ENCODE measurements at regions not wholly inside any gene's neighbourhood (a gene's known extent, or its start where the extent isn't known, plus 50 kb on each side); places are given as distances from the start of the nearest gene placed in this dataset.
"Not testable (repeated sequence)": the region's sequence is repeated elsewhere in the genome, so short reads cannot be mapped to it uniquely, and the experiment has no call there.

DNA sequence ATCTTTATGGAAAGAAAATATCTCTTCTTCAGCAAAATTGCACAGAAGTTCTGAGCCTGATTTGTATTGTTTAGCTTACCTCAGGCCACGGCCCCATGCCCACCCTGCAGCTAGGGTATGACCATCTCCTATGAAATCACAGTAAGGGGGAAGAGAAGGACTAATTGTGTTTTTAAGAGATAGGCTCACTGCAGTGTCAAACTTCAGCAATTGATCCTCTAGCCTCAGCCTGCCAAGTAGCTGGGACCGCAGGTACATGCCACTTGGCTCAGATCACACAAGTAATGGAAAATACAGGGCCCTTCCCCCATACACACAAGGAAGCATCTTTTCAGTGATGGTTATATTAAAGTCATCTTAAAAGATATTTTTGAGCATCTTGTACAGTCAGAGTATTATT lies 60.0 kb downstream of the DMAC1 start:
- DNase-seq (ENCODE audit: low spot score): no peak

GRCh38 chr9:7735311-7735710 lies 64.3 kb downstream of the DMAC1 start:
- no peak for DNase-seq (ENCODE audit: low spot score)

GRCh38 chr9:7730164-7730445 lies 69.5 kb downstream of the DMAC1 start:
- DNase-seq (ENCODE audit: low spot score): no peak

DNA sequence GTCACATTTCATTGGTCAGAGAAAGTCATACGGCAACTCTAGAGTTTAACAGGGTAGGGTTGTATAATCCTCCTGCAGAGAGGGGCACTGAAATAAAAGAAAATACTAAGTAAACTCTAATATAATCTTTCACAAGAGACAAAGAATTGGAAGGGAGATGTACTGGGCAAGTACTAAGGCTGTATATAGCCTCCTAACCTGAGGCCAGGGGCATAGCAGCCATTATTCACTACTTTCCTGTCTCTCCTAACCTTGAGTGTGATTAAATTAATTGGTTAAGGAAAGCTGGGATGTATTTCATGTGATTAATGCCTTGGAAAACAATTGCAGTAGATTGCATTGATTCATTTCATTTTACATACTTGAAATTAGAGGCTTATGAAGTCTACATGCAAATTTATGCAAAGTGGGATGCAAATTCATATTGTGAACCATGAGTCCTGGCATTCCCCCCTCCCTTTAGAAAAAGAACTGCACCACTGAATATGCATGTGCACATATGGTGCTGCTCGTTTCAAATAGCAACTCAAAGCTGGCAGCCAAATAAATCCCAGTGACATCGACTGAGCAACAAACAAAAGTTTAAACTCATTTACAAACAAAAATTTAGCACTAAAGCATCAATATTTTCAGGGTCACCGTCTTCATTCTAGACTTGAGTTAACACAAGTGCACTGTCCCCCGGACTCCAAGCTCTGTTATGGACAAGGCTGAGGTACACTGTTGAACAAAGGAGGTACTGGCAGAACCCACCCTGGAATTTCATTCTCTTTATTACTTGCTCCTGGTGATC lies 70.0 kb downstream of the DMAC1 start:
- DNase-seq (ENCODE audit: low spot score): no peak

DNA sequence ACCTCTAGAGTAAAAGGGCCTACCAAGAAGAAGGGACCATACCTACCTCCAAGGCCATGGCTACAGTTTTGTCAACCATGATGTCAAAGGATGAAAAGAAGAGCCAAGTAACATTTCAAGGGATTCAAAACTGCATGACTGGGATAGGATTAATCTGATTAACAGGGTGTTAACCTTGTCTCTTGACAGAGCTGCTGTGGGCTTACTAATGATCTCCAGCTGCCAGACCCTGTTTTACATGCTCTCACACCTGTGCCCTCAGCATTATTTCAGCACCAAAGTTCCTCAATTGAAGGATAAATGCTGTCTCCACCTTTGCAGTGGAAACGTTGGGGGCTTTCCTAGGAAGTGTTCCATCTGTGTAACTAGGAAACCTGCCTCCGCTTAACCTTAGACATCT lies 78.3 kb downstream of the DMAC1 start:
- DNase-seq (ENCODE audit: low spot score): no peak

DNA sequence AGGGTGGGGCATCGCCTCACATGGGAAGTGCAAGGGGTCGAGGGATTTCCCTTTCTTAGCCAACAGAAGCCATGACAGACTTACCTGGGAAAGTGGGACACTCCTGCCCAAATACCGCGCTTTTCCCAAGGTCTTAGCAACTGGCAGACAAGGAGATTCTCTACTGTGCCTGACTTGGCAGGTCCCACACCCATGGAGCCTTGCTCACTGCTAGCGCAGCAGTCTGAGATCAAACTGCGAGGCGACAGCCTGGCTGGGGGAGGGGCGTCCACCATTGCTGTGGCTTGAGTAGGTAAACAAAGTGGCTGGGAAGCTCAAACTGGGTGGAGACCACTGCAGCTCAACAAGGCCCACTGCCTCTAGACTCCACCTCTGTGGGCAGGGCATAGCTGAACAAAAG lies 86.5 kb downstream of the DMAC1 start:
- DNase-seq (ENCODE audit: low spot score): not testable (repeated sequence)

- DNase-seq (ENCODE audit: low spot score): no peak
These were observed 88.9 kb downstream of the DMAC1 start for GRCh38 chr9:7710686-7711085.

DNA sequence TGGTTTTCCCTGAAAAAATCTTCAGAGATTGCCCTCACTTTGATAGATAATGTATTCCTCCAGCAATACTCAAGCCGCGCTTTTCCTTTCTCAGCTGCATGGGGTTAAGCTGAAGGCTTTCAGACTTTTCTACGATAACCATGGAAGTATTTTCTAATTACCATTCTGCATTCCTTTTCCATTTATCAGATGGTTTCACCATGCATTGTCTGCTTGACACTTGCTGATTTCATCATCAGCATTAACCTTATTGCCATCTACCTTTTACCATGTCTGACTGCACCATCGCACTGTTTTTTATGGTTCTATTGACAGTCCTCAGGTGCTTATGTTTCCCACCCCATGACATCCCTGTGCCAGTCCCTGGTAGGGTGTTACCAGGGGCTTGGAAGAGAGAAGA lies 91.6 kb downstream of the DMAC1 start:
- no peak for DNase-seq (ENCODE audit: low spot score)

- no peak for DNase-seq (ENCODE audit: low spot score)
These were observed 95.0 kb downstream of the DMAC1 start for GRCh38 chr9:7704543-7704942.

DNA sequence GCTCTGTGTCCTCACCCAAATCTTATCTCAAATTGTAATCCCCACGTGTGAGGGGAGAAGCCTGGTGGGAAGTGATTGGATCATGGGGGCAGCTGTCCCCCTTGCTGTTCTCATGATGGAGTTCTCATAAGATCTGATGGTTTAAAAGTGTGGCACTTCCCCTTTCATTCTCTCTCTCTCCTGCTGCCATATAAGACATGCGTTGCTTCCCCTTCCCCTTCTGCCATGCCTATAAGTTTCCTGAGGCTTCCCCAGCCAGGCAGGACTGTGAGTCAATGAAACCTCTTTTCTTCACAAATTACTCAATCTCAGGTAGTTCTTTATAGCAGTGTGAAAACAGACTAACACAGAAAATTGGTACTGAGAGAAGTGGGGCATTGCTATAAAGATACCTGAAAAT lies 107.7 kb downstream of the DMAC1 start:
- no peak for DNase-seq (ENCODE audit: low spot score)

DNA sequence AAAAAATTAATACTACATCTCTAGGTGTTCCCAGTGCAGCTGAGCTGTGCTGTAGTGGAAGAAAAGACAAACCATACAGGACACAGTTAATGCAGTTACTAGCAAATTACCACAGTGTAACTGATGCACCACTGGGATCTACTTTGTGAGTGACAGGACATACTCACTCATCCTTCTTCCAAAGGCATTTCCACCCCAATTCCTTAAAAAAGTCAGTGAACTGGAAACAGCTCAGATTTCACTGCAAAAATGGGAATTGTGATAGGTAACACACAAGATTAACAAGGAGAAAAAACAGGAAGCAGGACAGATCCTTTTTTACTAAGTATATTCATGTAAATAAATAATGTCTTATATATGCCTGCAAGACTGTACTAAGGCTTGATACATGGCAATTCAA lies 109.6 kb downstream of the DMAC1 start:
- no peak for DNase-seq (ENCODE audit: low spot score)

DNA sequence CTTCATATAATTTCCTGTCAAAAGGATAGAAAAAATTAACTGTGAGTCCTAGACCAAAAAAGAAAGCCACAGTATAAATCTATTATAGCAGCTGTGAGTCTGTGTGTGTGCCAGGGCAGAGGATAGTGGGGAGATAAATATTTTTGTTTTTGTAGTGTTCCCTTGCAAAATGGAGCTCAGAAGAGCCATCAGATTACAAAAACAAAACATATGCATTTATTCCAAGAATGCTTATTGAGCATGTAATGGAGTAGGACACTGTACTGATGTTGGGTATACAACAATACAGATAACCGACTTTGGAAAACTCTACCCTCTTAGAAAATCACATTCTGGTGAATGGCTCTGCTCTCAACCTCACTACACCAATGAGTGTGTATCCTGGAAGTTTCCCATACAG lies 111.0 kb downstream of the DMAC1 start:
- no peak for DNase-seq (ENCODE audit: low spot score)

GRCh38 chr9:7676609-7677156 lies 122.9 kb downstream of the DMAC1 start:
- DNase-seq (ENCODE audit: low spot score): no peak

DNA sequence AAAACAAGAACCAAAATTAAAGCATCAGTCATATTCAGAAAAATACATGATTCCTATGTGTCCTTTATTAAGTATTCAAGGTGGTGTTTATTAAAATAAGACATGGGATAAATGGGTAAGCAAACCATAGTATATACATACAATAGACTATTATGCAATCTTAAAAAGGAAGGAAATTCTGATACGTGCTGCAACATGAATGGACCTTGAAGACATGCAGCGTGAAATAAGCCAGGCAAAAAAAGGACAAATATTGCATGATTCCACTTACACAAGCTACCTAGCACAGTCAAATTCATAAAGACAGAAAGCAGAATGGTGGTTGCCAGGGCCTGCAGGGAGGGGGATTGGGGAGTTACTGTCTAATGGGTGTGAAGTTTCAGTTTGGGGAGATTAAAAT lies 127.7 kb downstream of the DMAC1 start:
- no peak for DNase-seq (ENCODE audit: low spot score)

DNA sequence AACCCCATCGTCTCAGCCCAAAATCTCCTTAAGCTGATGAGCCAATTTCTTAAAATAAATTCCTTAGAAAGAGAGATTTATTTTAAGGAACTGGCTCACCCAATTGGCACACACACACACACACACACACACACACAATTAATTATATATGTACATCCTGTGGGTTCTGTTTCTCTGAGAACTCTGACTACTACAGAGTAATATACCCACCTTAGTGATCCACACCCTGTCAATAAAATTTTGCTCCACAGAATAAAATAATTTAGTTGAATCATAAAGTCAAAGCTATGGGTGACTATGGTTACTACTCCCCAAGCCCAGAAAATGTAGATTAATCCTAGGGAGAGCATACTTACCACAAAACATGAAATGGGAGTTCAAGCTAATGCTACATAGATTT lies 131.0 kb downstream of the DMAC1 start:
- no peak for DNase-seq (ENCODE audit: low spot score)

DNA sequence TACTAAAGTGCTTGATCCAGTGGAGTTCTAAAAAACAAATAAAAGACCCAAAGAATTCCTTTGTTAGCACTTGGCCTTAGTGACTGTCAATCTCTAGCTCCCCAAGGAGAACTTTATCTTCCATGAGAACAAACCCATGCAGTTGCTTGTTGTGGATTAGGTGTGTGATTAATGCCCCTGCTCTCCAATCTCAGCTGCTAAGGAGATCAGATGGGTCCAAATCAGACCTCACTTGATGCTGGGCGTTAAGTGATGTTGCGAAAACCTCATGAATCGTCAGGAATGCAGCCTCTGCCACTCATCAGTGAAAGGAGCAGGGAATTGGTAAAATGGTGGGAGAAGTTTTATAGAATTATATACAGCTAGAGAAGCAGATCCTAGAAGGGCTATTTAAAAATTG lies 133.7 kb downstream of the DMAC1 start:
- DNase-seq (ENCODE audit: low spot score): no peak

DNA sequence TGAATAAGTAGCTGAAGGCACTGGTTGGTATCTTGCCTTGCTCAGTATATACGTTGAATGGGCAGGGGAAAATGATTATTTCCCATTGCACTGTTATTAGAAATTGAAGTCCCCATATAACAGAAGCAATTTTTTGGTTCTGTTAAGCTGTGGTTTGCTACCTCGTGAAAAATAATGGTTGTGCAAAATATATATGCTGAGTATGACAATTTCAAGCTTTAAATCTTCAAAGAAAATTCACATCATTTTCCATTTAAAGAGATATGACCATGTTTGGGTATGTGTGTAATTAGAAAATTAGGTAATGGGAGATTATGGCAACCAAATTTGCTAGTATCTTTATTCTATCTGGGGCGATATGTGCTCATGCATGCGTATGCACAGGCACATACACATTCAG lies 139.8 kb downstream of the DMAC1 start:
- DNase-seq (ENCODE audit: low spot score): no peak

- DNase-seq (ENCODE audit: low spot score): no peak
These were observed 142.9 kb downstream of the DMAC1 start for GRCh38 chr9:7656636-7657035.

DNA sequence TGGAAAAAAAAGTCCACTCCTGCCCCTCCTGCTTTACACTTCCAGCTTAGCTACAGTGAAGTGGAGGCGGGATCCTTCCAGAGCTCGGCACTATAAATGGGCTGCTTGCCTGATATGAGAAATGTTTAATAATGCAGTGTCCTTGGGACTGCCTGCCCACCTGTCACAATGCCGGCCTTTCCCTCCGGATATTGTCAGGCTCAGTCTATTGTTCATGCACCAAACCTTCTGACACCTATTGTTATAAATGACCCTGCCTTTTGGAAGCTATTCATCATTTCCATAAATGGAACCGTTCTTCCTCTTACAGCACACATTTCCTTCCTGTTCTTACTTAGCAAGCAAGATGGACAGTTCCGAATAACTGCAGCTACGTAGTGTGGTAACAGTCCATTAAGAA lies 146.3 kb downstream of the DMAC1 start:
- no peak for DNase-seq (ENCODE audit: low spot score)

- no peak for DNase-seq (ENCODE audit: low spot score)
These were observed 159.3 kb downstream of the DMAC1 start for GRCh38 chr9:7640231-7640630.

DNA sequence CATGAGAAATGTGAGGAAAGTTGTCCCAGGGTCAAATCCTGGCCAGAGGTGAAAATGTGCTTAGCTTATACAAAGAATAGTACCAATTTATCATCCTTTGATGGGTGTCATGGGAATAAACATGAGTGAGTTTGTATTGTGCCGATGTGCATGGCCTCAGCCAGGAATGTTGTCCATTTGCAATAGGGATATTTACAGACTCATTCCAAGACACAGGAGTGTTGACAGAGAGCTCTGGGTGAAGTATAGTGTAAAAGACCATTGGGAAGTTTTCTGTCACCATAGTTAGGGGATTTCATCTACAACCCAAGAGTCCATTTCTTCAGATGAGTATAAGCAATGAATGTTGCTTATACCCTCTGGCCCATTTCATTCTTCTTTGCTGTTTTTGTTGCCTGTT lies 160.1 kb downstream of the DMAC1 start:
- no peak for DNase-seq (ENCODE audit: low spot score)

GRCh38 chr9:7636838-7637467 lies 162.6 kb downstream of the DMAC1 start:
- DNase-seq (ENCODE audit: low spot score): no peak

DNA sequence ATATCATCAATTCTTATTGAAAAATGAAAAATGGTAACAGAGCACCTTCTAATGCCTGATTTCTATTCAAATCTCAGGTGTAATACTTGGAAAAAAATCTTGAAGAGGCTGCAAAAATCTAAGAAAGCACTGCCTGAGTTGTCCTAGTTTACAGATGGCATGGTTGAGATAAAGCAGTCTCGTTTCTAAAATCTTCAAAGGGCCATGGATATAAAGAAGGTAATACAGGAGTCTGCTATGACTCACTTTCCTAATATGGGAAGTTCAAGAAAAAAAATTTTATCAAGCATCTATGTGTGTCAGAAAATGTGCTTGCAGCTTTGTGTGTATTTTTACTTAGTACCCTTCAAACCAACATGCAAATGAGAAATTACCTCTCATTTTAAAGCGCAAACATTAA lies 163.3 kb downstream of the DMAC1 start:
- DNase-seq (ENCODE audit: low spot score): no peak

DNA sequence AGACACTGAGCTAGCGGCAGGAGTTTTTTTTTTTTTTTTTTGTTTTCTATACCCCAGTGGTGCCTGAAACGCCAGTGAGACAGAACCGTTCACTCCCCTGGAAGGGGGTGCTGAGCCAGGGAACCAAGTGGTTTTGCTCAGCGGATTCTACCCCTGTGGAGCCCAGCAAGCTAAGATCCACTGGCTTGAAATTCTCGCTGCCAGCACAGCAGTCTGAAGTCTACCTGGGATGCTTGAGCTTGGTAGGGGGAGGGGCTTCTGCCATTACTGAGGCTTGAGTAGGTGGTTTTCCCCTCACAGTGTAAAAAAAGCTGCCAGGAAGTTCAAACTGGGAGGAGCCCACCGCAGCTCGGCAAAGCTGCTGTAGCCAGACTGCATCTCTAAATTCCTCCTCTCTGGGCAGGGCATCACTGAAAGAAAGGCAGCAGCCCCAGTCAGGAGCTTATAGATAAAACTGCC lies 173.0 kb downstream of the DMAC1 start:
- DNase-seq (ENCODE audit: low spot score): not testable (repeated sequence)
